Natural killer cell treated with Interleukin-12 subunit alpha and Interleukin-12 subunit beta and Interleukin-15 and Interleukin-18, amount 100 ng/mL, for 72 hours (primary cell): ENCODE measurements at regions not wholly inside any gene's neighbourhood (a gene's known extent, or its start where the extent isn't known, plus 50 kb on each side); places are given as distances from the start of the nearest gene placed in this dataset.
"Not testable (repeated sequence)": the region's sequence is repeated elsewhere in the genome, so short reads cannot be mapped to it uniquely, and the experiment has no call there.

ENCODE experiments used
- ATAC-seq, 2 donors: fragments of 150-1000 bp; cut with Tn5 transposase in 1 of 2; sonication (Bioruptor Pico), chemical (Tn5 transposase) in 1 of 2; 2 replicates each; pipeline ENCODE4 v1.10.0; 2021
- DNase-seq: peaks from one replicate; pipeline ENCODE4 v3.0.0; 2022; ENCODE audit warnings: low spot score
- H3K27ac Mint-ChIP-seq, 2 donors: 1 replicate in 1 of 2; 2 replicates in 1 of 2; pipeline ENCODE4 v1.8.0; 2022; ENCODE audit warnings: mixed read lengths in 2 of 2, mild to moderate bottlenecking in 1 of 2, moderate library complexity in 1 of 2
- H3K27me3 Mint-ChIP-seq, 2 donors: 1 replicate in 1 of 2; 2 replicates in 1 of 2; pipeline ENCODE4 v1.8.0; 2022; ENCODE audit warnings: mixed read lengths in 2 of 2
- H3K36me3 Mint-ChIP-seq: one replicate; pipeline ENCODE4 v1.8.0; 2022; ENCODE audit warnings: mixed read lengths
- H3K4me1 Mint-ChIP-seq, 2 donors: 1 replicate in 1 of 2; 2 replicates in 1 of 2; pipeline ENCODE4 v1.8.0; 2022; ENCODE audit warnings: low read depth in 2 of 2, mixed read lengths in 2 of 2, mild to moderate bottlenecking in 1 of 2
- H3K4me3 Mint-ChIP-seq: one replicate; pipeline ENCODE4 v1.8.0; 2022; ENCODE audit warnings: mixed read lengths
- H3K9me3 Mint-ChIP-seq: 2 replicates; pipeline ENCODE4 v1.8.0; 2022; ENCODE audit warnings: mixed read lengths

GRCh38 chr17:6373599-6373998 is 61.3 kb downstream of the AIPL1 start:
- H3K9me3 Mint-ChIP-seq, H3K27ac Mint-ChIP-seq, H3K4me1 Mint-ChIP-seq: not testable (repeated sequence)

GRCh38 chr17:6366221-6366666 is 68.7 kb downstream of the AIPL1 start:
- DNase-seq (no peak), ATAC-seq (no peak)
- H3K4me3 Mint-ChIP-seq: no peak overlapping the region
- no peaks in the 10 kb centered on the region for H3K4me1 Mint-ChIP-seq
- H3K9me3 Mint-ChIP-seq: no peaks in the 10 kb centered on the region
- H3K27ac Mint-ChIP-seq: no peak overlapping the region
- no peaks in the 10 kb centered on the region for H3K36me3 Mint-ChIP-seq
- peaks cover 47 to 68% of the 10 kb centered on the region in 2 donors for H3K27me3 Mint-ChIP-seq

More at GRCh38 chr17:6373599-6373998, 61.3 kb downstream of the AIPL1 start:
- H3K4me3 Mint-ChIP-seq, H3K36me3 Mint-ChIP-seq, ATAC-seq, DNase-seq: not testable (repeated sequence)
- H3K27me3 Mint-ChIP-seq: peaks cover 44 to 46% of the 10 kb centered on the region in 2 donors

- H3K27ac Mint-ChIP-seq: no peak overlapping the region
- no peak overlapping the region for H3K4me3 Mint-ChIP-seq
- no peaks in the 10 kb centered on the region for H3K36me3 Mint-ChIP-seq
- no peaks in the 10 kb centered on the region for H3K9me3 Mint-ChIP-seq
- no peak for ATAC-seq
- peaks cover 47 to 68% of the 10 kb centered on the region in 2 donors for H3K27me3 Mint-ChIP-seq
- no peaks in the 10 kb centered on the region for H3K4me1 Mint-ChIP-seq
- no peak for DNase-seq
Observed at GRCh38 chr17:6365200-6365943, 69.5 kb downstream of the AIPL1 start.

GRCh38 chr17:6361733-6362132 is 73.2 kb downstream of the AIPL1 start:
- ATAC-seq (no peak), DNase-seq (no peak)
- peaks cover 47 to 56% of the 10 kb centered on the region in 2 donors for H3K27me3 Mint-ChIP-seq
- no peak overlapping the region for H3K4me3 Mint-ChIP-seq
- H3K36me3 Mint-ChIP-seq: no peaks in the 10 kb centered on the region
- no peak overlapping the region for H3K27ac Mint-ChIP-seq
- H3K9me3 Mint-ChIP-seq: no peaks in the 10 kb centered on the region
- H3K4me1 Mint-ChIP-seq: no peaks in the 10 kb centered on the region

- Mint-ChIP-seq H3K4me3 (no peak overlapping the region), H3K27me3 (peaks cover 25 to 50% of the 10 kb centered on the region in 2 donors), H3K36me3 (no peaks in the 10 kb centered on the region)
Observed at GRCh38 chr17:6358131-6358530, 76.8 kb downstream of the AIPL1 start.

GRCh38 chr17:6356562-6356961 is 78.4 kb downstream of the AIPL1 start:
- no peaks in the 10 kb centered on the region for H3K4me1 Mint-ChIP-seq
- H3K36me3 Mint-ChIP-seq: no peaks in the 10 kb centered on the region
- no peak overlapping the region for H3K27ac Mint-ChIP-seq
- no peaks in the 10 kb centered on the region for H3K9me3 Mint-ChIP-seq
- no peak overlapping the region for H3K4me3 Mint-ChIP-seq
- no peak for DNase-seq
- no peak for ATAC-seq
- H3K27me3 Mint-ChIP-seq: peaks cover 20 to 50% of the 10 kb centered on the region in 2 donors

More at GRCh38 chr17:6358131-6358530, 76.8 kb downstream of the AIPL1 start:
- no peaks in the 10 kb centered on the region for H3K4me1 Mint-ChIP-seq
- H3K9me3 Mint-ChIP-seq: no peaks in the 10 kb centered on the region
- DNase-seq (no peak), ATAC-seq (no peak)
- no peak overlapping the region for H3K27ac Mint-ChIP-seq

GRCh38 chr17:6355196-6355595 is 79.7 kb downstream of the AIPL1 start:
- Mint-ChIP-seq H3K9me3 (no peaks in the 10 kb centered on the region), H3K27ac (no peak overlapping the region), H3K4me3 (no peak overlapping the region), H3K36me3 (no peaks in the 10 kb centered on the region), H3K27me3 (peaks cover 18 to 45% of the 10 kb centered on the region in 2 donors), H3K4me1 (no peaks in the 10 kb centered on the region)
- DNase-seq: no peak
- ATAC-seq: no peak

GRCh38 chr17:6352801-6353560 is 81.9 kb downstream of the AIPL1 start:
- Mint-ChIP-seq H3K27me3 (peaks cover 12 to 44% of the 10 kb centered on the region in 2 donors), H3K27ac (no peak overlapping the region), H3K4me1 (no peaks in the 10 kb centered on the region), H3K9me3 (no peaks in the 10 kb centered on the region), H3K36me3 (no peaks in the 10 kb centered on the region), H3K4me3 (no peak overlapping the region)
- no peak for DNase-seq
- no peak for ATAC-seq

- Mint-ChIP-seq H3K9me3 (no peaks in the 10 kb centered on the region), H3K36me3 (no peaks in the 10 kb centered on the region), H3K4me3 (no peak overlapping the region), H3K27me3 (peaks cover 16 to 52% of the 10 kb centered on the region in 2 donors), H3K4me1 (no peaks in the 10 kb centered on the region), H3K27ac (no peak overlapping the region)
- DNase-seq (no peak), ATAC-seq (no peak)
Observed at GRCh38 chr17:6352016-6352415, 82.9 kb downstream of the AIPL1 start.

- DNase-seq (no peak), ATAC-seq (no peak)
- Mint-ChIP-seq H3K4me3 (no peak overlapping the region), H3K9me3 (no peaks in the 10 kb centered on the region), H3K27ac (no peak overlapping the region), H3K27me3 (peaks cover 12 to 47% of the 10 kb centered on the region in 2 donors), H3K4me1 (no peaks in the 10 kb centered on the region), H3K36me3 (no peaks in the 10 kb centered on the region)
Observed at GRCh38 chr17:6350806-6351205, 84.1 kb downstream of the AIPL1 start.

GRCh38 chr17:6348891-6349290 is 86.0 kb downstream of the AIPL1 start:
- H3K27me3 Mint-ChIP-seq: peaks cover 14 to 33% of the 10 kb centered on the region in 2 donors
- H3K36me3 Mint-ChIP-seq: no peaks in the 10 kb centered on the region
- no peaks in the 10 kb centered on the region for H3K9me3 Mint-ChIP-seq
- DNase-seq (no peak), ATAC-seq (no peak)
- H3K4me3 Mint-ChIP-seq: no peak overlapping the region
- peaks cover 0 to 3% of the 10 kb centered on the region in 2 donors for H3K4me1 Mint-ChIP-seq
- no peak overlapping the region for H3K27ac Mint-ChIP-seq

- Mint-ChIP-seq H3K27ac (no peak overlapping the region), H3K4me3 (no peak overlapping the region), H3K36me3 (no peaks in the 10 kb centered on the region), H3K9me3 (no peaks in the 10 kb centered on the region), H3K27me3 (peaks cover 14 to 26% of the 10 kb centered on the region in 2 donors), H3K4me1 (peaks cover 0 to 3% of the 10 kb centered on the region in 2 donors)
- peak in 1 of 2 donors; percentile 11 for ATAC-seq
- DNase-seq: no peak
Observed at GRCh38 chr17:6347776-6348175, 87.1 kb downstream of the AIPL1 start.

GRCh38 chr17:6346986-6347385 is 87.9 kb downstream of the AIPL1 start:
- Mint-ChIP-seq H3K4me3 (no peak overlapping the region), H3K27me3 (peaks cover 14 to 19% of the 10 kb centered on the region in 2 donors), H3K27ac (no peak overlapping the region), H3K9me3 (no peaks in the 10 kb centered on the region), H3K36me3 (no peaks in the 10 kb centered on the region), H3K4me1 (peaks cover 0 to 3% of the 10 kb centered on the region in 2 donors)
- ATAC-seq: no peak
- DNase-seq: no peak

GRCh38 chr17:6346156-6346786 is 88.7 kb downstream of the AIPL1 start:
- ATAC-seq (no peak), DNase-seq (no peak)
- Mint-ChIP-seq H3K36me3 (no peaks in the 10 kb centered on the region), H3K4me1 (peaks cover 0 to 3% of the 10 kb centered on the region in 2 donors), H3K27ac (no peak overlapping the region), H3K4me3 (no peak overlapping the region), H3K9me3 (no peaks in the 10 kb centered on the region), H3K27me3 (peaks cover 14 to 19% of the 10 kb centered on the region in 2 donors)
